T47D (cell line): ENCODE measurements at regions not wholly inside any gene's neighbourhood (a gene's known extent, or its start where the extent isn't known, plus 50 kb on each side); places are given as distances from the start of the nearest gene placed in this dataset.

Experiments
- DNase-seq, 2 experiments: peaks; one replicate each; pipeline versions ENCODE4 v3.0.0 to v3.0.0-alpha.2; 2011 to 2012; ENCODE audit warnings: low read depth in 1 of 2, low spot score in 1 of 2
- JUND ChIP-seq: IDR thresholded peaks from 2 replicates; pipeline ENCODE4 v1.6.1; 2012; ENCODE audit warnings: low read depth
- in situ Hi-C: cut with HindIII; loops from 2 replicates; pipeline ENCODE4 v1.10.0; 2016; ENCODE audit warnings: low sequenced_read_pairs, low pct_unique_long_range_greater_than_20kb

GRCh38 chr14:97387252-97387874, 590.2 kb downstream of the VRK1 start:
- DNase-seq: no peak
- TF ChIP-seq JUND: no peak
- in situ Hi-C loops: no loop called here

- no peak for DNase-seq
- TF ChIP-seq JUND: no peak
- in situ Hi-C loops: no loop called here
Observed at GRCh38 chr14:97388408-97388807, 591.2 kb downstream of the VRK1 start.

GRCh38 chr14:97390096-97390724, 593.0 kb downstream of the VRK1 start:
- no peak for TF ChIP-seq JUND
- in situ Hi-C loops: no loop called here
- DNase-seq: no peak

GRCh38 chr14:97393244-97393643, 596.1 kb downstream of the VRK1 start:
- no peak for TF ChIP-seq JUND
- in situ Hi-C loops: no loop called here
- DNase-seq: no peak

GRCh38 chr14:97395068-97395467, 597.9 kb downstream of the VRK1 start:
- DNase-seq: no peak
- in situ Hi-C loops: no loop called here
- TF ChIP-seq JUND: no peak

- in situ Hi-C loops: no loop called here
- no peak for DNase-seq
- TF ChIP-seq JUND: no peak
Observed at GRCh38 chr14:97401714-97402113, 604.5 kb downstream of the VRK1 start.

- TF ChIP-seq JUND: no peak
- in situ Hi-C loops: no loop called here
- DNase-seq: no peak
Observed at GRCh38 chr14:97402279-97402678, 605.1 kb downstream of the VRK1 start.

GRCh38 chr14:97407701-97408407, 610.7 kb downstream of the VRK1 start:
- in situ Hi-C loops: no loop called here
- no peak for TF ChIP-seq JUND
- DNase-seq: no peak

GRCh38 chr14:97408503-97408902, 611.3 kb downstream of the VRK1 start:
- TF ChIP-seq JUND: no peak
- in situ Hi-C loops: no loop called here
- no peak for DNase-seq

GRCh38 chr14:97408937-97409815, 612.0 kb downstream of the VRK1 start:
- in situ Hi-C loops: no loop called here
- no peak for TF ChIP-seq JUND
- DNase-seq: no peak

- DNase-seq: peak in 1 of 2 experiments; percentile 18
- no peak for TF ChIP-seq JUND
- in situ Hi-C loops: no loop called here
Observed at GRCh38 chr14:97410667-97411620, 613.8 kb downstream of the VRK1 start.

- TF ChIP-seq JUND: no peak
- in situ Hi-C loops: no loop called here
- DNase-seq: no peak
Observed at GRCh38 chr14:97411938-97412612, 614.9 kb downstream of the VRK1 start.
